HL-60 (cell line): ENCODE measurements at regions not wholly inside any gene's neighbourhood (a gene's known extent, or its start where the extent isn't known, plus 50 kb on each side); places are given as distances from the start of the nearest gene placed in this dataset.

Experiments
- CTCF ChIP-seq: IDR thresholded peaks from one replicate; pipeline ENCODE4 v1.5.1; 2011; ENCODE audit warnings: low read length, control low read depth, inconsistent platforms; ENCODE audit not compliant: insufficient read depth
- POLR2AphosphoS5 ChIP-seq: IDR thresholded peaks from 2 replicates; pipeline ENCODE4 v1.6.1; 2012; ENCODE audit warnings: low read depth

- TF ChIP-seq POLR2AphosphoS5, result no peak
- no peak for TF ChIP-seq CTCF
Measured at GRCh38 chr14:101506926-101507835, 54.1 kb upstream of the DIO3 start.
